ENCODE measurements at regions not wholly inside any gene's neighbourhood (a gene's known extent, or its start where the extent isn't known, plus 50 kb on each side); places are given as distances from the start of the nearest gene placed in this dataset.

DNA sequence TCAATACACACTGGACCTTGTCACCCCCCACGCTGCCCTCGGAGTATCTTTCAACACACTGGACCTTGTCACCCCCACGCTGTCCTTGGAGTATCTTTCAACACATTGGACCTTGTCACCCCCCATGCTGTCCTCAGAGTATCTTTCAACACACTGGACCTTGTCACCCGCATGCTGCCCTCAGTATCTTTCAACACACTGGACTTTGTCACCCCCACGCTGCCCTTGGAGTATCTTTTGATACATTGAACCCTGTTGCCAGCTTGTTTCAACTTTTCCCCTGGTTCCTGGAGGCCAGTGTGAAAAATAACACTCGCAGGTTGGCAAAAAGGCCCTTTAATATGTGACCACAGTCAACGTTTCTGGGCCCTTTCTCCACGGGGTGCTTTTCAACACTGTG lies 247.8 kb downstream of the TEX29 start:
- TF ChIP-seq, protein P1, sequence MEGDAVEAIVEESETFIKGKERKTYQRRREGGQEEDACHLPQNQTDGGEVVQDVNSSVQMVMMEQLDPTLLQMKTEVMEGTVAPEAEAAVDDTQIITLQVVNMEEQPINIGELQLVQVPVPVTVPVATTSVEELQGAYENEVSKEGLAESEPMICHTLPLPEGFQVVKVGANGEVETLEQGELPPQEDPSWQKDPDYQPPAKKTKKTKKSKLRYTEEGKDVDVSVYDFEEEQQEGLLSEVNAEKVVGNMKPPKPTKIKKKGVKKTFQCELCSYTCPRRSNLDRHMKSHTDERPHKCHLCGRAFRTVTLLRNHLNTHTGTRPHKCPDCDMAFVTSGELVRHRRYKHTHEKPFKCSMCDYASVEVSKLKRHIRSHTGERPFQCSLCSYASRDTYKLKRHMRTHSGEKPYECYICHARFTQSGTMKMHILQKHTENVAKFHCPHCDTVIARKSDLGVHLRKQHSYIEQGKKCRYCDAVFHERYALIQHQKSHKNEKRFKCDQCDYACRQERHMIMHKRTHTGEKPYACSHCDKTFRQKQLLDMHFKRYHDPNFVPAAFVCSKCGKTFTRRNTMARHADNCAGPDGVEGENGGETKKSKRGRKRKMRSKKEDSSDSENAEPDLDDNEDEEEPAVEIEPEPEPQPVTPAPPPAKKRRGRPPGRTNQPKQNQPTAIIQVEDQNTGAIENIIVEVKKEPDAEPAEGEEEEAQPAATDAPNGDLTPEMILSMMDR (IDR thresholded peaks at IDR 0.05) = no peak
- no peak for TF ChIP-seq POLR2AphosphoS5 (IDR thresholded peaks at IDR 0.05)
- TF ChIP-seq POLR2A (IDR thresholded peaks at IDR 0.05) = no peak

Measured in stomach (tissue), 4 donors.